ENCODE measurements at regions not wholly inside any gene's neighbourhood (a gene's known extent, or its start where the extent isn't known, plus 50 kb on each side); places are given as distances from the start of the nearest gene placed in this dataset.

GRCh38 chr6:166728884-166729530 is 102.0 kb upstream of the RPS6KA2 start:
- no peak for DNase-seq (ENCODE audit: low read depth in 2 of 2, low spot score in 1 of 2)

- no peak for DNase-seq (ENCODE audit: low read depth in 2 of 2, low spot score in 1 of 2)
Observed at GRCh38 chr6:166726201-166726600, 99.2 kb upstream of the RPS6KA2 start.

GRCh38 chr6:166725571-166725970 is 98.5 kb upstream of the RPS6KA2 start:
- DNase-seq (ENCODE audit: low read depth in 2 of 2, low spot score in 1 of 2), result no peak

- DNase-seq (ENCODE audit: low read depth in 2 of 2, low spot score in 1 of 2), result no peak
Observed at GRCh38 chr6:166724576-166724975, 97.5 kb upstream of the RPS6KA2 start.

GRCh38 chr6:166722785-166723184 is 95.7 kb upstream of the RPS6KA2 start:
- DNase-seq (ENCODE audit: low read depth in 2 of 2, low spot score in 1 of 2), result no peak

- no peak for DNase-seq (ENCODE audit: low read depth in 2 of 2, low spot score in 1 of 2)
Observed at GRCh38 chr6:166721576-166721975, 94.5 kb upstream of the RPS6KA2 start.

GRCh38 chr6:166720856-166721255 is 93.8 kb upstream of the RPS6KA2 start:
- no peak for DNase-seq (ENCODE audit: low read depth in 2 of 2, low spot score in 1 of 2)

GRCh38 chr6:166719019-166719418 is 92.0 kb upstream of the RPS6KA2 start:
- no peak for DNase-seq (ENCODE audit: low read depth in 2 of 2, low spot score in 1 of 2)

- DNase-seq (ENCODE audit: low read depth in 2 of 2, low spot score in 1 of 2), result no peak
Observed at GRCh38 chr6:166718516-166718915, 91.5 kb upstream of the RPS6KA2 start.

- no peak for DNase-seq (ENCODE audit: low read depth in 2 of 2, low spot score in 1 of 2)
Observed at GRCh38 chr6:166716910-166717617, 90.0 kb upstream of the RPS6KA2 start.

GRCh38 chr6:166715992-166716391 is 88.9 kb upstream of the RPS6KA2 start:
- no peak for DNase-seq (ENCODE audit: low read depth in 2 of 2, low spot score in 1 of 2)

GRCh38 chr6:166715065-166715464 is 88.0 kb upstream of the RPS6KA2 start:
- DNase-seq (ENCODE audit: low read depth in 2 of 2, low spot score in 1 of 2), result no peak

- DNase-seq (ENCODE audit: low read depth in 2 of 2, low spot score in 1 of 2), result no peak
Observed at GRCh38 chr6:166714581-166714980, 87.5 kb upstream of the RPS6KA2 start.

- DNase-seq (ENCODE audit: low read depth in 2 of 2, low spot score in 1 of 2), result no peak
Observed at GRCh38 chr6:166714187-166714510, 87.1 kb upstream of the RPS6KA2 start.

GRCh38 chr6:166713434-166714186 is 86.6 kb upstream of the RPS6KA2 start:
- no peak for DNase-seq (ENCODE audit: low read depth in 2 of 2, low spot score in 1 of 2)

- DNase-seq (ENCODE audit: low read depth in 2 of 2, low spot score in 1 of 2), result no peak
Observed at GRCh38 chr6:166712286-166713228, 85.5 kb upstream of the RPS6KA2 start.

GRCh38 chr6:166710084-166710483 is 83.0 kb upstream of the RPS6KA2 start:
- no peak for DNase-seq (ENCODE audit: low read depth in 2 of 2, low spot score in 1 of 2)

- DNase-seq (ENCODE audit: low read depth in 2 of 2, low spot score in 1 of 2), result no peak
Observed at GRCh38 chr6:166708460-166708859, 81.4 kb upstream of the RPS6KA2 start.

- no peak for DNase-seq (ENCODE audit: low read depth in 2 of 2, low spot score in 1 of 2)
Observed at GRCh38 chr6:166707045-166707444, 80.0 kb upstream of the RPS6KA2 start.

GRCh38 chr6:166705069-166705468 is 78.0 kb upstream of the RPS6KA2 start:
- no peak for DNase-seq (ENCODE audit: low read depth in 2 of 2, low spot score in 1 of 2)

- no peak for DNase-seq (ENCODE audit: low read depth in 2 of 2, low spot score in 1 of 2)
Observed at GRCh38 chr6:166704171-166704570, 77.1 kb upstream of the RPS6KA2 start.
